Caco-2 (cell line): ENCODE measurements at regions not wholly inside any gene's neighbourhood (a gene's known extent, or its start where the extent isn't known, plus 50 kb on each side); places are given as distances from the start of the nearest gene placed in this dataset.

Experiments
- BruUV-seq: library from RNA; stranded (reverse); fragments of 400-500 nt; replicated peaks from 2 replicates; lab custom pipeline; 2021; lab: Mats Ljungman, UMichigan
- CTCF ChIA-PET: fragments of 300-600 bp; sonication (Branson Sonifier 250); formaldehyde crosslinking; loops from one replicate; lab custom pipeline; 2022; ENCODE audit warnings: antibody characterized with exemption; lab: Charles Lee
- POLR2A ChIA-PET: fragments of 300-600 bp; sonication (Branson Sonifier 250); formaldehyde crosslinking; loops from one replicate; lab custom pipeline; 2022; ENCODE audit warnings: antibody characterized with exemption; lab: Charles Lee
- DNase-seq, 2 experiments: peaks; one replicate each; pipeline versions ENCODE4 v3.0.0 to v3.0.0-alpha.2; 2020 to 2022
- H3K27me3 ChIP-seq: replicated peaks from 2 replicates; pipeline ENCODE4 v1.6.0; 2011; ENCODE audit warnings: low read length; ENCODE audit not compliant: control insufficient read depth, insufficient read depth
- H3K36me3 ChIP-seq: 2 replicates; pipeline ENCODE4 v1.5.1; 2011; ENCODE audit warnings: low read length; ENCODE audit not compliant: control insufficient read depth, insufficient read depth
- H3K4me1 ChIP-seq: fragments of 250-450 bp; sonication (Bioruptor Pico); 2 replicates; pipeline ENCODE4 v1.5.1; 2020; ENCODE audit warnings: mild to moderate bottlenecking
- H3K4me3 ChIP-seq: 2 replicates; pipeline ENCODE4 v1.5.1; 2011; ENCODE audit warnings: low read depth, mild to moderate bottlenecking, control low read depth, low read length
- H3K9me3 ChIP-seq: fragments of 250-450 bp; sonication (Bioruptor Pico); 2 replicates; pipeline ENCODE4 v1.5.1; 2020; ENCODE audit warnings: mild to moderate bottlenecking, moderate library complexity
- H3K27ac Mint-ChIP-seq: one replicate; pipeline ENCODE4 v1.8.0; 2022; ENCODE audit warnings: mixed read lengths; ENCODE audit not compliant: unreplicated experiment
- H3K27me3 Mint-ChIP-seq: one replicate; pipeline ENCODE4 v1.8.0; 2022; ENCODE audit warnings: mixed read lengths; ENCODE audit not compliant: insufficient read depth, unreplicated experiment
- H3K36me3 Mint-ChIP-seq: one replicate; pipeline ENCODE4 v1.8.0; 2022; ENCODE audit warnings: mild to moderate bottlenecking, mixed read lengths; ENCODE audit not compliant: insufficient read depth, unreplicated experiment
- H3K4me1 Mint-ChIP-seq: one replicate; pipeline ENCODE4 v1.8.0; 2022; ENCODE audit warnings: low read depth, mixed read lengths; ENCODE audit not compliant: unreplicated experiment
- H3K4me3 Mint-ChIP-seq: one replicate; pipeline ENCODE4 v1.8.0; 2022; ENCODE audit warnings: mild to moderate bottlenecking, moderate library complexity, mixed read lengths; ENCODE audit not compliant: unreplicated experiment
- H3K9me3 Mint-ChIP-seq: one replicate; pipeline ENCODE4 v1.8.0; 2022; ENCODE audit warnings: mixed read lengths; ENCODE audit not compliant: unreplicated experiment
- CTCF ChIP-seq, 2 experiments: fragments of 200-600 bp in 1 of 2; IDR thresholded peaks; 1 replicate in 1 of 2; 2 replicates in 1 of 2; pipeline versions ENCODE4 v1.5.1 to v1.8.0; 2011 to 2022; ENCODE audit warnings: antibody characterized with exemption in 1 of 2, control low read depth in 1 of 2, inconsistent platforms in 1 of 2, low read depth in 1 of 2, low read length in 1 of 2, mild to moderate bottlenecking in 1 of 2, moderate library complexity in 1 of 2; ENCODE audit not compliant: insufficient read depth in 1 of 2, severe bottlenecking in 1 of 2, unreplicated experiment in 1 of 2
- intact Hi-C: fragments of 100-400 bp; cut with micrococcal nuclease; formaldehyde crosslinking; loops from one replicate; pipeline ENCODE4 v1.10.0; 2022; ENCODE audit not compliant: unreplicated experiment

DNA sequence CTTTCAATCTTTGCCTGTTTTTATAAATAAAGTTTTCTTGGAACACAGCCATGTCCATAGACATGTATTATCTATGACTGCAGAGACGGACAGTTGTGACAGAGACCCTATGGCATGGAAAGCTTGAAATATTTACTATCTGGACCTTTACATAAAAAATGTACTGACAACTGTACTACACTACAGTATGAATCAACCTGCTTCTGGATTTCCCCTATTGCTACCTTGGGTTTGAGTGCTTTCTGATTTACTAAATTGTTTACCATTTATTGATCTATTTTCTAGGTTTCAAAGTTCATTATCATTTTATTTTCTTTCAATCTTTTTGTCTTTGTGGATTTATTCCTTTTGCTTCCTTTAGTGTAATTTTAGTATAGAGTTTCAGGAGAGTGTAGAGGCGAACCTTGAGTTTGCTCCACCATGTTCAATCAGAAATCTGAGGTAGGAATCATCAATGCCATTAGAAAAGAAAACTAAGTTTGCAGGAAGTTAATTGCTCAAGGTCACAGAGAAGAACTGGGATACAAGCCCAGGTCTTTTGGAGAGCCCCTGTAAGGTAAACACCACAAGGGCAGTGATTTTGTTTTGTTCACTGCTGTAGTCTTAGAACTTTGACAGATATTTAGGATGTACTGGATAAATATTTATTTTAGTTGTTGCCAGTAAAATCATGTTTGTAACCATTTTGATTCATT, 352.8 kb upstream of the SYNCRIP start:
- CTCF ChIA-PET, result no interaction called here
- Histone ChIP-seq H3K4me1 (no peaks in the 10 kb centered on the region), H3K36me3 (no peaks in the 10 kb centered on the region), H3K4me3 (no peak overlapping the region), H3K27me3 (no peaks in the 10 kb centered on the region), H3K9me3 (no peaks in the 10 kb centered on the region)
- DNase-seq, result no peak
- TF ChIP-seq CTCF (IDR thresholded peaks at IDR 0.05; ENCODE audit: insufficient read depth in 1 of 2, low read depth in 1 of 2, low read length in 1 of 2, severe bottlenecking in 1 of 2, unreplicated experiment in 1 of 2), result no peak
- no peak overlapping the region for H3K27ac Mint-ChIP-seq
- H3K36me3 Mint-ChIP-seq, result no peaks in the 10 kb centered on the region
- no peak overlapping the region for H3K4me3 Mint-ChIP-seq
- no peaks in the 10 kb centered on the region for H3K9me3 Mint-ChIP-seq
- no TSS peak for BruUV-seq
- POLR2A ChIA-PET, result no interaction called here
- H3K4me1 Mint-ChIP-seq, result no peaks in the 10 kb centered on the region
- intact Hi-C loops, result no loop called here
- H3K27me3 Mint-ChIP-seq, result no peaks in the 10 kb centered on the region

- H3K36me3 Mint-ChIP-seq, result no peaks in the 10 kb centered on the region
- H3K4me3 ChIP-seq, result no peak overlapping the region
- H3K4me3 Mint-ChIP-seq, result no peak overlapping the region
- no peaks in the 10 kb centered on the region for H3K36me3 ChIP-seq
- H3K27me3 ChIP-seq, result no peaks in the 10 kb centered on the region
- CTCF ChIA-PET, result no interaction called here
- no peak overlapping the region for H3K27ac Mint-ChIP-seq
- peaks cover 14% of the 10 kb centered on the region for H3K9me3 Mint-ChIP-seq
- intact Hi-C loops, result no loop called here
- no peaks in the 10 kb centered on the region for H3K9me3 ChIP-seq
- no peaks in the 10 kb centered on the region for H3K4me1 Mint-ChIP-seq
- no peak for DNase-seq
- no peaks in the 10 kb centered on the region for H3K4me1 ChIP-seq
- TF ChIP-seq CTCF (IDR thresholded peaks at IDR 0.05; ENCODE audit: insufficient read depth in 1 of 2, low read depth in 1 of 2, low read length in 1 of 2, severe bottlenecking in 1 of 2, unreplicated experiment in 1 of 2), result no peak
- no peaks in the 10 kb centered on the region for H3K27me3 Mint-ChIP-seq
- POLR2A ChIA-PET, result no interaction called here
- BruUV-seq, result no TSS peak
These were observed 344.0 kb upstream of the SYNCRIP start for GRCh38 chr6:85986681-85987080.

GRCh38 chr6:85983032-85983659, 340.5 kb upstream of the SYNCRIP start:
- intact Hi-C loops, result no loop called here
- TF ChIP-seq CTCF (IDR thresholded peaks at IDR 0.05; ENCODE audit: insufficient read depth in 1 of 2, low read depth in 1 of 2, low read length in 1 of 2, severe bottlenecking in 1 of 2, unreplicated experiment in 1 of 2), result no peak
- Histone ChIP-seq H3K27me3 (no peaks in the 10 kb centered on the region), H3K36me3 (no peaks in the 10 kb centered on the region), H3K4me1 (no peaks in the 10 kb centered on the region), H3K4me3 (no peak overlapping the region), H3K9me3 (no peaks in the 10 kb centered on the region)
- BruUV-seq, result no TSS peak
- Mint-ChIP-seq H3K9me3 (peaks cover 14% of the 10 kb centered on the region), H3K36me3 (no peaks in the 10 kb centered on the region), H3K27ac (no peak overlapping the region), H3K4me3 (no peak overlapping the region), H3K4me1 (no peaks in the 10 kb centered on the region), H3K27me3 (no peaks in the 10 kb centered on the region)
- ChIA-PET POLR2A (no interaction called here), CTCF (no interaction called here)
- no peak for DNase-seq
